Epithelial cell of proximal tubule (primary cell): ENCODE measurements at regions not wholly inside any gene's neighbourhood (a gene's known extent, or its start where the extent isn't known, plus 50 kb on each side); places are given as distances from the start of the nearest gene placed in this dataset.

ENCODE experiments used
- DNase-seq: peaks from one replicate; pipeline ENCODE4 v3.0.0-alpha.2; 2011; ENCODE audit warnings: low read depth
- H3K4me3 ChIP-seq: 2 replicates; pipeline ENCODE4 v1.5.1; 2011; ENCODE audit warnings: low read depth, mild to moderate bottlenecking, low read length
- CTCF ChIP-seq: conservative IDR thresholded peaks from 2 replicates; pipeline ENCODE4 v1.5.1; 2012; ENCODE audit warnings: low read depth, mild to moderate bottlenecking, low read length

GRCh38 chr5:38070304-38070950 is 187.9 kb upstream of the EGFLAM start:
- no peak for TF ChIP-seq CTCF
- no peak overlapping the region for H3K4me3 ChIP-seq
- no peak for DNase-seq

- no peak overlapping the region for H3K4me3 ChIP-seq
- peak; percentile 16 for DNase-seq
- no peak for TF ChIP-seq CTCF
Observed at GRCh38 chr5:38069360-38069759, 189.0 kb upstream of the EGFLAM start.

- TF ChIP-seq CTCF = no peak
- no peak overlapping the region for H3K4me3 ChIP-seq
- no peak for DNase-seq
Observed at GRCh38 chr5:38060354-38060753, 198.0 kb upstream of the EGFLAM start.

- no peak overlapping the region for H3K4me3 ChIP-seq
- no peak for DNase-seq
- no peak for TF ChIP-seq CTCF
Observed at GRCh38 chr5:38059876-38060275, 198.5 kb upstream of the EGFLAM start.

GRCh38 chr5:38051711-38052511 is 206.4 kb upstream of the EGFLAM start:
- no peak for TF ChIP-seq CTCF
- no peak overlapping the region for H3K4me3 ChIP-seq
- no peak for DNase-seq

- TF ChIP-seq CTCF = no peak
- no peak for DNase-seq
- no peak overlapping the region for H3K4me3 ChIP-seq
Observed at GRCh38 chr5:38048400-38048799, 208.6 kb upstream of the GDNF start.
